ENCODE measurements at regions not wholly inside any gene's neighbourhood (a gene's known extent, or its start where the extent isn't known, plus 50 kb on each side); places are given as distances from the start of the nearest gene placed in this dataset.
"Not testable (repeated sequence)": the region's sequence is repeated elsewhere in the genome, so short reads cannot be mapped to it uniquely, and the experiment has no call there.

DNA sequence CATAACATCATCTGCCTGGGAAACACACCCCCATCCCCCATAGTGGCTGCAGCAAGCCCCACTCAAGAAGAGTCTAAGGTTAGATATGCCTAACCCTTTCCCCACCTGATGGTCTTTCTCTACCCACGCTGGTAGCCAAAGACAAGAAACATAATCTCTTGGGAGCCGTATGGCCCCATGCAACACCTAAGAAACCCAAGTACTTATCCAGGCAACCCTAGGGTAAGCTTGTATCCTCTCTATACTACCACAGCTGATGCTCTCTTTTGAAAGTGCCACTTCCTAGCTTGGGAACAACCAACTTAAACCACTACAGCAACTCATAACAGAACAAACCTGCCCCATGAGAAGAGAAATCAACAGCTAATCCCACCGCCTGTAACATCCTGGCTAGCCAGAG lies 161.1 kb downstream of the MSN start:
- no peak for DNase-seq (ENCODE audit: low read depth in 2 of 3, low spot score in 2 of 3)

- DNase-seq (ENCODE audit: low read depth in 2 of 3, low spot score in 2 of 3) = not testable (repeated sequence)
Measured at GRCh38 chrX:65825226-65825625, 157.8 kb downstream of the MSN start.

GRCh38 chrX:65821721-65822496 lies 154.5 kb downstream of the MSN start:
- peak; percentile 0 to 7 (median 2) for DNase-seq (ENCODE audit: low read depth in 2 of 3, low spot score in 2 of 3)

- DNase-seq (ENCODE audit: low read depth in 2 of 3, low spot score in 2 of 3) = not testable (repeated sequence)
Measured at GRCh38 chrX:65819983-65820382, 152.5 kb downstream of the MSN start.

DNA sequence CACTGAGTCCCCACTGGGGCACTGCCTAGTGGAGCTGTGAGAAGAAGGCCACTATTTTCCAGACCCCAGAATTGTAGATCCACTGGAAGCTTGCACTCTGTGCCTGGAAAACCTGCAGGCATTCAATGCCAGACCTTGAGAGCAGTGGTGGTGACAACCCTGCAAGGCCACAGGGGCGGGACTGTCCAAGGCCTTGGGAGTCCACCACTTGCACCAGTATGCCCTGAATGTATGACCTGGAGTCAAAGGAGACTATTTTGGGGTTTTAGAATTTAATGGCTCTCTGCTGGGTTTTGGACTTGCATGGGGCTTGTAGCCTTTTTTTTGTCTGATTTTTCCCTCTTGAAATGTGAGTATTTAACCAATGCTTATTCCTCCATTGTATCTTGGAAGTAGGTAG lies 145.8 kb downstream of the MSN start:
- DNase-seq (ENCODE audit: low read depth in 2 of 3, low spot score in 2 of 3) = no peak

DNA sequence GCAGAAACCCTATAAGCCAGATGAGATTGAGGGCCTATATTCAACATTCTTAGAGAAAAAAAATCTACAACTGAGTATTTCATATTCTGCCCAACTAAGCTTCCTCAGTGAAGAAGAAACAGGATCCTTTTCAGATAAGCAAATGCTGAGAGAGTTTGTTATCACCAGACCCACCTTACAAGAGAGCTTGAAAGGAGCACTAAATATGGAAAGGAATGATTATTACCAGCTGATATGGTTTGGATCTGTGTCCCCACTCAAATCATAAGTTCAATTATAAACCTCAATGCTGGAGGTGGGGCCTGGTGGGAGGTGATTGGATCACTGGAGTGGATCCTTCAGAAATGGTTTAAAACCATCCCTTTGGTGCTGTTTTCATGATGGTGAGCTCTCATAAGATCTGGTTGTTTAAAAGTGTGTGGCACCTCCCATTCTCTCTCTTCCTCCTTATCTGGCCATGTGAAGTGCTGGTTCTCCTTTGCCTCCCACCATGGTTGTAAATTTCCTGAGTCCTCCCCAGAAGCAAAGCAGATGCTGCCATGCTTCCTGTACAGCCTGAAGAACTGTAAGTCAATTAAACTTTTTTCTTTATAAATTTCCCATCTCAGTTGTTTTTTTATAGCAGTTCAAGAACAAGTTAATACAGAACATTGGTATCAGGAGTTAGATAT lies 144.2 kb downstream of the MSN start:
- no peak for DNase-seq (ENCODE audit: low read depth in 2 of 3, low spot score in 2 of 3)
